ENCODE measurements at regions not wholly inside any gene's neighbourhood (a gene's known extent, or its start where the extent isn't known, plus 50 kb on each side); places are given as distances from the start of the nearest gene placed in this dataset.

- TF ChIP-seq GATA2 (IDR thresholded peaks at IDR 0.05; ENCODE audit: low read depth, low read length) (no peak), GATA3 (IDR thresholded peaks at IDR 0.05; ENCODE audit: low read depth, low read length) (no peak)
Observed at GRCh38 chr1:47694011-47694890, 256.4 kb downstream of the FOXD2 start.

Data from SH-SY5Y (cell line).